ENCODE measurements at regions not wholly inside any gene's neighbourhood (a gene's known extent, or its start where the extent isn't known, plus 50 kb on each side); places are given as distances from the start of the nearest gene placed in this dataset.
"Not testable (repeated sequence)": the region's sequence is repeated elsewhere in the genome, so short reads cannot be mapped to it uniquely, and the experiment has no call there.

- no peaks in the 10 kb centered on the region for H3K9me3 ChIP-seq (ENCODE audit: control insufficient read depth, insufficient read depth, low read depth, low read length)
- H3K4me3 ChIP-seq (ENCODE audit: low read depth, low read length), result no peak overlapping the region
- TF ChIP-seq REPIN1 (tag by site-specific recombination; IDR thresholded peaks at IDR 0.05; ENCODE audit: low read depth) (no peak), ZSCAN23 (tag by site-specific recombination; IDR thresholded peaks at IDR 0.05) (no peak), ZNF280D (tag by site-specific recombination; IDR thresholded peaks at IDR 0.05) (no peak), ZBTB21 (tag by site-specific recombination; IDR thresholded peaks at IDR 0.05) (no peak), ZNF266 (tag by site-specific recombination; IDR thresholded peaks at IDR 0.05; ENCODE audit: low read depth) (no peak), ZNF660 (tag by site-specific recombination; IDR thresholded peaks at IDR 0.05) (no peak), PRDM10 (tag by site-specific recombination; IDR thresholded peaks at IDR 0.05) (no peak), ZNF544 (tag by site-specific recombination; IDR thresholded peaks at IDR 0.05) (no peak), KLF1 (tag by site-specific recombination; IDR thresholded peaks at IDR 0.05) (no peak), ZNF248 (tag by site-specific recombination; IDR thresholded peaks at IDR 0.05) (no peak), ZNF792 (tag by site-specific recombination; IDR thresholded peaks at IDR 0.05) (no peak), KLF9 (tag by site-specific recombination; IDR thresholded peaks at IDR 0.05; ENCODE audit: low read depth) (no peak), ZNF169 (tag by site-specific recombination; IDR thresholded peaks at IDR 0.05) (no peak), ZNF274 (IDR thresholded peaks at IDR 0.05; ENCODE audit: low read length) (no peak), ZNF274 (tag by site-specific recombination; IDR thresholded peaks at IDR 0.05; ENCODE audit: borderline replicate concordance) (no peak), ZNF585B (tag by site-specific recombination; IDR thresholded peaks at IDR 0.05) (no peak)
- H3K36me3 ChIP-seq (ENCODE audit: control insufficient read depth in 2 of 2, insufficient read depth in 1 of 2, low read length in 2 of 2), result no peaks in the 10 kb centered on the region
- POLR2A ChIA-PET, result no interaction called here
- H3K4me1 ChIP-seq (ENCODE audit: control insufficient read depth, insufficient read depth, low read length), result no peaks in the 10 kb centered on the region
- CTCF ChIA-PET, result no interaction called here
- H3K27ac ChIP-seq (ENCODE audit: extremely low read depth, low read depth, low read length), result no peak overlapping the region
Observed at GRCh38 chr13:82058364-82058763, 1717.4 kb upstream of the SPRY2 start.

GRCh38 chr13:82045316-82045715, 1704.4 kb upstream of the SPRY2 start:
- H3K27ac ChIP-seq (ENCODE audit: extremely low read depth, low read depth, low read length); POLR2A ChIA-PET; H3K36me3 ChIP-seq (ENCODE audit: control insufficient read depth in 2 of 2, insufficient read depth in 1 of 2, low read length in 2 of 2); H3K9me3 ChIP-seq (ENCODE audit: control insufficient read depth, insufficient read depth, low read depth, low read length); H3K4me3 ChIP-seq (ENCODE audit: low read depth, low read length); H3K4me1 ChIP-seq (ENCODE audit: control insufficient read depth, insufficient read depth, low read length): not testable (repeated sequence)
- CTCF ChIA-PET, result interaction anchor here (0.6 kb wide), 1 partner anchor 656 kb away, joined by 4 read pairs; no protein-coding TSS in a partner anchor

- Histone ChIP-seq H3K4me1 (ENCODE audit: control insufficient read depth, insufficient read depth, low read length) (no peaks in the 10 kb centered on the region), H3K36me3 (ENCODE audit: control insufficient read depth in 2 of 2, insufficient read depth in 1 of 2, low read length in 2 of 2) (no peaks in the 10 kb centered on the region), H3K27ac (ENCODE audit: extremely low read depth, low read depth, low read length) (no peak overlapping the region), H3K9me3 (ENCODE audit: control insufficient read depth, insufficient read depth, low read depth, low read length) (no peaks in the 10 kb centered on the region), H3K4me3 (ENCODE audit: low read depth, low read length) (no peak overlapping the region)
- ChIA-PET POLR2A (no interaction called here), CTCF (no interaction called here)
- TF ChIP-seq ZNF133 (tag by site-specific recombination; IDR thresholded peaks at IDR 0.05), result no peak
- TF ChIP-seq KLF1 (tag by site-specific recombination; IDR thresholded peaks at IDR 0.05), result no peak
- no peak for TF ChIP-seq ZNF398 (tag by site-specific recombination; IDR thresholded peaks at IDR 0.05)
- TF ChIP-seq ZXDB (tag by site-specific recombination; IDR thresholded peaks at IDR 0.05), result no peak
- no peak for TF ChIP-seq IKZF3 (tag by site-specific recombination; IDR thresholded peaks at IDR 0.05)
Observed at GRCh38 chr13:82036602-82037001, 1695.7 kb upstream of the SPRY2 start.
